ENCODE measurements at regions not wholly inside any gene's neighbourhood (a gene's known extent, or its start where the extent isn't known, plus 50 kb on each side); places are given as distances from the start of the nearest gene placed in this dataset.

DNA sequence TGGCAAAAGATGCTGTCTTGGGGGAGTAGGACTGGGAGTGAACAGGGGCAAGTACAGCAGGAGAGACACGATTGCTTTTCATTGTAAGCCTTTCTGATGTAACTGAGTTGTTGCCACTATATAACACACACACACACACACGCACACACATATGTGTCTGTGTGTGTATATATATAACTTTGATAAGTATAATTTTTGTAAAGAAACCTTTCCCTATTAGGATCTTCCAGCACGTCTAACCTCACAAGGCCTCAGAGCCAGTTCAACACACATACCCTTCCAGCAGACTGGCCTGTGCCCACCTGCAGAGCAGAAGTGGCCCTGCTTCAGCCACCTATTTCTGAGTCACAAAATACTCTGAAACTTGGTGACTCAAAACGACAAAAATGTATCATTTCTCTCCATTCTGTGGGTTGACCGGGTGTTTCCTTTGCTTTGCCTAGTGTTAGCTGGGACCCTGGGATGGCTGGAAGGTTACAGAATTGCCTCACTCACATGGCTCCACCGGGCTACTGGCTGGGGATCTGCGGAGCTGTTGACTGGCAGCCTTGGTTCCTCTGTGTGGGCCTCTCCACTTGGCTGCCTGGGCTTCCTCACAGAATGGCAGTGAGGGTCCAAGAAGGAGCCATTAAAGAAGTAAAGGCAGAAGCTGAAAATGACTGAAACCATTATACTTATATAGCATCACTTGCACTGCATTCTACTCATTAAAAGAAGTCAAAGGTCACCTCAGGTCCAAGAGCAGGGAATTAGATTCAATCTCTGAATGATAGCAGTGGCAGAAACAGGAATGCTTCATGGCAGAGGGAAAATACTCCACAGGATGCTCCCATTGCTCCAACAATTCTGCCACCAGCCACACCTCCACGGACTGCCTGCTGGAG is 126.4 kb downstream of the BANF2 start:
- TF ChIP-seq, protein P1, sequence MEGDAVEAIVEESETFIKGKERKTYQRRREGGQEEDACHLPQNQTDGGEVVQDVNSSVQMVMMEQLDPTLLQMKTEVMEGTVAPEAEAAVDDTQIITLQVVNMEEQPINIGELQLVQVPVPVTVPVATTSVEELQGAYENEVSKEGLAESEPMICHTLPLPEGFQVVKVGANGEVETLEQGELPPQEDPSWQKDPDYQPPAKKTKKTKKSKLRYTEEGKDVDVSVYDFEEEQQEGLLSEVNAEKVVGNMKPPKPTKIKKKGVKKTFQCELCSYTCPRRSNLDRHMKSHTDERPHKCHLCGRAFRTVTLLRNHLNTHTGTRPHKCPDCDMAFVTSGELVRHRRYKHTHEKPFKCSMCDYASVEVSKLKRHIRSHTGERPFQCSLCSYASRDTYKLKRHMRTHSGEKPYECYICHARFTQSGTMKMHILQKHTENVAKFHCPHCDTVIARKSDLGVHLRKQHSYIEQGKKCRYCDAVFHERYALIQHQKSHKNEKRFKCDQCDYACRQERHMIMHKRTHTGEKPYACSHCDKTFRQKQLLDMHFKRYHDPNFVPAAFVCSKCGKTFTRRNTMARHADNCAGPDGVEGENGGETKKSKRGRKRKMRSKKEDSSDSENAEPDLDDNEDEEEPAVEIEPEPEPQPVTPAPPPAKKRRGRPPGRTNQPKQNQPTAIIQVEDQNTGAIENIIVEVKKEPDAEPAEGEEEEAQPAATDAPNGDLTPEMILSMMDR (IDR thresholded peaks at IDR 0.05) = no peak
- no peak for TF ChIP-seq POLR2A (IDR thresholded peaks at IDR 0.05)

DNA sequence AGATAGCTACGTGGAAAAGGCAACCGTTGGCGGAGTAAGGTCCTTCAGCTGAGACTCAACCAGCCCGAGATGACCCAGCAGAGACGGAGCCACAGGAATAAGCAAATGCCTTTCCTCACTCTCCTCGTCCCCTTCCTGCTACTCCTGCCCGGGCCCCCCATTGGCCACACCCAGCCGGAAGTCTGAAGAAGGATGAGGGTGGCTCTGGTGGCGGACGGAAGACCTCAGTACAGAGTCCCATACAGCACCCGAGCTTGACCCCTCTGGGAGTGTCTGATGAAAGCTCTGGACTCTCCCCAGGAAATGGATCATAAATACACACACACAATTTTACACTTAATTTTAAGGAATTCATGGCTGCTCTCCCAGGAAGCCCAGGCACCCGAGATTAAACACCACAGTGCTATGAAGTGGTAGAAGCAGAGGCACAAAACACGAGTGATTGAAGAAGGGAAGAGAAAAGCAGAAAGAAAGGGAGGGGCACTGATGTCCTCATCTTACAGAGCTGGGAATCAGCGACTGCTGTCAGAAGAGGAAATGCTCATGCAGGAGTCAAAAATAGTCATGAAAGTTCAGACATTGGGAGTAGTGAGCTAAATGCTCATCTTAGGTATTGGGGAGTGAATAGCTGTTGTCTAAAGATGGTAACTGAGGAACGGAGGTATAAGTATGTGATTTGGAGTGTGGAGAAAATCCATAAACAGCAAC is 125.6 kb downstream of the BANF2 start:
- intact Hi-C loops (cut with DNase I; ENCODE audit: low total_unique reads) = no loop called here
- 66 to 72% methylated on average over 15 of the region's 15 CpGs for WGBS, 2 donors
- TF ChIP-seq POLR2A (IDR thresholded peaks at IDR 0.05) = no peak
- TF ChIP-seq, protein P1 (IDR thresholded peaks at IDR 0.05) = no peak
- no peak for DNase-seq (ENCODE audit: low spot score in 2 of 2)
- no peak overlapping the region for H3K4me3 ChIP-seq (ENCODE audit: low read depth, poor library complexity, severe bottlenecking)

More for the DNA sequence above, 126.4 kb downstream of the BANF2 start:
- 86 to 87% methylated on average over 8 of the region's 8 CpGs for WGBS, 2 donors
- no peak overlapping the region for H3K4me3 ChIP-seq (ENCODE audit: low read depth, poor library complexity, severe bottlenecking)
- intact Hi-C loops (cut with DNase I; ENCODE audit: low total_unique reads) = no loop called here
- no peak for DNase-seq (ENCODE audit: low spot score in 2 of 2)

DNA sequence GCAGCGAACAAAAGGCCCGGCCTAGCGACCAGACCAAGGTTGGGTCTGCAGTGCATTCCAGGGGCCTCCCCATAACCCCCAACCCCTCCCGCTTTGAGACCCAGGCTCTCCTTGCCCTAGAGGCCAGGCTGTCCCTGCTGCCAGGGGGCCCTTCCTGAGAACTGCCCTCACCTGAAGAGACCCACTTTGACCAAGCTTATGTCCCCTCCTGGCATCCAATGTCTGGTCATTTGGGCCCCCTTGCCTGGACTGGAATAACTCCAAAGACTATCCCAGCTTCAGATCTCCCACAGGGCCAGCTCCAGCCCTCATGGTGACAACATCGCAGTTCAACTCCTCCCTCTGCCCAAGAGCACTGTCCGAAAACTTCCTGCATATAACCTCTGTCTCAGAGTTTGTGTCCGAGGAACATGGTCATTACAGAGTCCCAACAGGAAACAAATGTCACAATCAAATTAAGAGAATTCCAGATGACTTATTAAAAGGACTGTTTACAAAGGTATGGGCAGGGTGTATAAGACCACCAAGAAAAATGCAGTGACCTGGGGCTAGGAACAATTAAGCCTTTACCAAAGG is 125.0 kb downstream of the BANF2 start:
- no peak for DNase-seq (ENCODE audit: low spot score in 2 of 2)
- TF ChIP-seq POLR2A (IDR thresholded peaks at IDR 0.05) = no peak
- TF ChIP-seq, protein P1 (IDR thresholded peaks at IDR 0.05) = no peak
- intact Hi-C loops (cut with DNase I; ENCODE audit: low total_unique reads) = no loop called here
- no peak overlapping the region for H3K4me3 ChIP-seq (ENCODE audit: low read depth, poor library complexity, severe bottlenecking)
- 90 to 91% methylated on average over 7 of the region's 7 CpGs for WGBS, 2 donors

DNA sequence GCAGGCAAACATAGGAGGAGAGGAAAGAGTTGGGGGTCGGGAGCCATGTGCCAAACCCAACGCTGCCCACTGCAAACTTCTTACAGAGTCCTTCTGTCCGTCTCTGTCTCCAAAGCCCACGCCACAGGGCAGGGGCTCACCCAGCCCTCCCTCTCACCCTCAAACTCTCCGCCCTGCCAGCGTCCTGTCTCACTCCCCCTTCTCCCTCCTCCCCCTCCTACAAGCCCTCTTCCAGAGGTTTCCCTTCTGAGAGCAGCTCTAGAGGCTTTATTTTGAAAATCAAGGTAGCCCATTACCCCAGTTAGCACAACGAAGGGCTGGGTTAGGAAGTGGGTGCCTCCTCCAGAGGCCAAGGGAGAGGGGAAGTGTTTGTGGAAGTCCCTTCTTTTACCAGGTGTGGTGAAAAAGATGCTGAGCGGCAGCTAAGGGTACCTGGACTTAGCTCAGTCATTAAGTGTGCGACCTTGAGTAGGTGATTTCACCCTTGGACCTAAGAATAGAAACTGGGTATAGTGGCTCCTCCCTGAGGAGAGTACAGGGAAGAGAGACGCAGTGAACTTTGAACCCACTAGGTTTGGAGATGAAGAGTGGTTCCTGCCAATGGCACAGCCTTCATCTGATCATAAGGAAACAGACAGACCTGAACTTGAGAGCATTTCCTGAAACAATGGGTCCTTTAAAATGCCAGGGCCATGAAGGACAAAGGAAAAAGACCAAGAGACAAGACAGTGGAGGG is 123.8 kb downstream of the BANF2 start:
- 76 to 88% methylated on average over 10 of the region's 10 CpGs for WGBS, 2 donors

More for the DNA sequence above, 123.8 kb downstream of the BANF2 start:
- intact Hi-C loops (cut with DNase I; ENCODE audit: low total_unique reads) = no loop called here
- DNase-seq (ENCODE audit: low spot score in 2 of 2) = no peak
- no peak overlapping the region for H3K4me3 ChIP-seq (ENCODE audit: low read depth, poor library complexity, severe bottlenecking)
- TF ChIP-seq, protein P1 (IDR thresholded peaks at IDR 0.05) = no peak
- no peak for TF ChIP-seq POLR2A (IDR thresholded peaks at IDR 0.05)

All from lower leg skin (tissue), 4 donors.